ENCODE measurements at regions not wholly inside any gene's neighbourhood (a gene's known extent, or its start where the extent isn't known, plus 50 kb on each side); places are given as distances from the start of the nearest gene placed in this dataset.

GRCh38 chr11:131129474-131129873 is 213.2 kb upstream of the SNX19 start:
- no peak for DNase-seq

- DNase-seq, result no peak
Observed at GRCh38 chr11:131135611-131136010, 219.3 kb upstream of the SNX19 start.

GRCh38 chr11:131136486-131136885 is 220.2 kb upstream of the SNX19 start:
- DNase-seq, result no peak

- DNase-seq, result no peak
Observed at GRCh38 chr11:131137046-131137445, 220.8 kb upstream of the SNX19 start.

- DNase-seq, result no peak
Observed at GRCh38 chr11:131138731-131139130, 222.5 kb upstream of the SNX19 start.

- no peak for DNase-seq
Observed at GRCh38 chr11:131145791-131146190, 224.6 kb upstream of the NTM start.

GRCh38 chr11:131146827-131147490 is 223.5 kb upstream of the NTM start:
- no peak for DNase-seq

- no peak for DNase-seq
Observed at GRCh38 chr11:131154351-131154750, 216.1 kb upstream of the NTM start.

- no peak for DNase-seq
Observed at GRCh38 chr11:131157678-131158077, 212.7 kb upstream of the NTM start.

GRCh38 chr11:131160846-131161245 is 209.6 kb upstream of the NTM start:
- DNase-seq, result no peak

- DNase-seq, result no peak
Observed at GRCh38 chr11:131163613-131164012, 206.8 kb upstream of the NTM start.

- DNase-seq, result no peak
Observed at GRCh38 chr11:131165036-131165435, 205.4 kb upstream of the NTM start.

GRCh38 chr11:131168839-131169713 is 201.3 kb upstream of the NTM start:
- no peak for DNase-seq

- no peak for DNase-seq
Observed at GRCh38 chr11:131172011-131172410, 198.4 kb upstream of the NTM start.

GRCh38 chr11:131178020-131178419 is 192.4 kb upstream of the NTM start:
- DNase-seq, result no peak

- no peak for DNase-seq
Observed at GRCh38 chr11:131178596-131178995, 191.8 kb upstream of the NTM start.

- DNase-seq, result no peak
Observed at GRCh38 chr11:131179836-131180235, 190.6 kb upstream of the NTM start.

GRCh38 chr11:131185915-131186314 is 184.5 kb upstream of the NTM start:
- no peak for DNase-seq

GRCh38 chr11:131186629-131187101 is 183.8 kb upstream of the NTM start:
- DNase-seq, result peak; percentile 13

GRCh38 chr11:131190446-131190845 is 180.0 kb upstream of the NTM start:
- no peak for DNase-seq

- no peak for DNase-seq
Observed at GRCh38 chr11:131191606-131192005, 178.8 kb upstream of the NTM start.

GRCh38 chr11:131192628-131193027 is 177.8 kb upstream of the NTM start:
- no peak for DNase-seq

- no peak for DNase-seq
Observed at GRCh38 chr11:131193031-131193501, 177.3 kb upstream of the NTM start.

GRCh38 chr11:131194726-131195125 is 175.7 kb upstream of the NTM start:
- no peak for DNase-seq
